Upper lobe of right lung (tissue), 1 donor: ENCODE measurements at regions not wholly inside any gene's neighbourhood (a gene's known extent, or its start where the extent isn't known, plus 50 kb on each side); places are given as distances from the start of the nearest gene placed in this dataset.

ENCODE experiments used
- ATAC-seq: fragments of 200-7000 bp; cut with Tn5 transposase; one replicate; pipeline ENCODE4 v1.9.1; 2020; ENCODE audit warnings: mild to moderate bottlenecking, moderate library complexity
- DNase-seq: peaks from one replicate; pipeline ENCODE4 v3.0.0-alpha.2; 2020
- H3K27ac ChIP-seq: fragments of 200-600 bp; one replicate; pipeline ENCODE4 v1.8.0; 2022
- H3K27me3 ChIP-seq: fragments of 200-600 bp; one replicate; pipeline ENCODE4 v1.8.0; 2022; ENCODE audit warnings: mild to moderate bottlenecking
- H3K36me3 ChIP-seq: fragments of 200-600 bp; one replicate; pipeline ENCODE4 v1.8.0; 2022
- H3K4me1 ChIP-seq: fragments of 200-600 bp; one replicate; pipeline ENCODE4 v1.8.0; 2022
- H3K4me3 ChIP-seq: fragments of 200-600 bp; one replicate; pipeline ENCODE4 v1.8.0; 2022; ENCODE audit warnings: mild to moderate bottlenecking
- H3K9me3 ChIP-seq: fragments of 200-600 bp; one replicate; pipeline ENCODE4 v1.8.0; 2022
- CTCF ChIP-seq: fragments of 200-600 bp; IDR thresholded peaks from one replicate; pipeline ENCODE4 v1.8.0; 2022; ENCODE audit warnings: antibody characterized with exemption
- intact Hi-C: fragments of 100-400 bp; cut with DNase I; formaldehyde crosslinking; loops from one replicate; pipeline ENCODE4 v1.11.0; 2022
- donor health status: DM: no; HTN: yes; CAD: no; lungs with severe emphysema.

DNA sequence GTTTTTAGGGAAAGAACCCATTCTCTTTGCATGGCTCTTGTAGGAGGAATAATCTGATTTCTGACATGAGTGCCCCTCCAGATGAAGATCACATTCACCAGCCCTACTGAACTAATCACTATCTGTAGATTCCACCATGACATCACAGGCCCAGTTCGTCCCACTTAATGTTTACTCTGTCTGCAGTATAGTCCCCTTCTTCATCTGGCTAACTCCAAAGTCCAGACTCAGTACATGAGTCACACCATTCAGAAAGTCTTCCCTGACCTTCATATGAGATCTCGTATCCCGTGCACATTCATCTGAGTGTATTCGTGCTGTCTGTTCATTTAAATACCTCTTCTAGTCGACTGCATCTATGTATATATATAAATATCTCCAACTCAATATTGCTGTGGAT is 366.5 kb upstream of the AKR1E2 start:
- Histone ChIP-seq H3K27me3 (no peaks in the 10 kb centered on the region), H3K4me3 (no peak overlapping the region), H3K9me3 (no peaks in the 10 kb centered on the region), H3K36me3 (no peaks in the 10 kb centered on the region), H3K4me1 (no peaks in the 10 kb centered on the region), H3K27ac (no peak overlapping the region)
- DNase-seq = no peak
- TF ChIP-seq CTCF = no peak
- no peak for ATAC-seq
- intact Hi-C loops = no loop called here

DNA sequence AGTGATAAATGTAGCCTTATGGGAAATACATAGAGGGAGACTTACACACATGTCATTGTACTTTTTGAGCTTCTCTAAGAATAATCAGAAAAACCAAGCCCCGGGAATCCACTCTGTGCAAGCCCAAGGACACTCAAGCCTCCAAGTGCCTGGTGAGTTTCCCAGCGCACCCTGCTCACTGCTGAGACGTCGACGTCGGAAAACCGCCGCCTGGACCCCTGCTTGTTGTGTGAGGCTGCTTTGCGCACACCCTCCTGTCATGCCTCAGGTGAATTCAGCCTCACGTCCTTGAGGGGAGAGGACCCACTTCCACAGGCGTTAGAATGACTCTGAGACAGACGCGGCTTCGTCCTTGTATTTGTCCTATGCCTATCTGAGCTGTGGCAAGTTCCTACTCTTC is 368.4 kb upstream of the AKR1E2 start:
- no peak for DNase-seq
- Histone ChIP-seq H3K4me3 (no peak overlapping the region), H3K4me1 (no peaks in the 10 kb centered on the region), H3K9me3 (no peaks in the 10 kb centered on the region), H3K27ac (no peak overlapping the region), H3K36me3 (no peaks in the 10 kb centered on the region), H3K27me3 (no peaks in the 10 kb centered on the region)
- intact Hi-C loops = no loop called here
- ATAC-seq = no peak
- no peak for TF ChIP-seq CTCF

DNA sequence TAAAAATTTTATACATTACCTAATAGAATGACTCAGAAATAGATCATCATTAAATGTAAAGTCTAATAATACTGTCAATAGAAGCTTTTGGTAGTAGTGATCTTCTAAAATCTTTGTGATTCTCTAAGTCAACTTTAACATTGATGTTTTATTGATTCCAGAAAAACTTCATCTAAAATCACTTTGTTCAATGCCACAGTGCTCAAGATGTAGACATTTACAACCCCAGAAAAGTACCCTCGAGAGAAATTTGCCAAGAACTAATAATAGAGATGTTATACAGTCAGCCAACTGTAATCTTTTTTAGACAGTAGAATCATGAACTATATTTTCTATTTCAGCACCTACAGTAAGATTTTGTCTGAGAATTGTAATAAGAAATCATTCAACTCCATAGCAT is 369.2 kb upstream of the AKR1E2 start:
- H3K27ac ChIP-seq = no peak overlapping the region
- intact Hi-C loops = no loop called here
- H3K27me3 ChIP-seq = no peaks in the 10 kb centered on the region
- TF ChIP-seq CTCF = no peak
- DNase-seq (no peak), ATAC-seq (no peak)
- H3K4me3 ChIP-seq = no peak overlapping the region
- H3K9me3 ChIP-seq = no peaks in the 10 kb centered on the region
- H3K36me3 ChIP-seq = no peaks in the 10 kb centered on the region
- no peaks in the 10 kb centered on the region for H3K4me1 ChIP-seq

DNA sequence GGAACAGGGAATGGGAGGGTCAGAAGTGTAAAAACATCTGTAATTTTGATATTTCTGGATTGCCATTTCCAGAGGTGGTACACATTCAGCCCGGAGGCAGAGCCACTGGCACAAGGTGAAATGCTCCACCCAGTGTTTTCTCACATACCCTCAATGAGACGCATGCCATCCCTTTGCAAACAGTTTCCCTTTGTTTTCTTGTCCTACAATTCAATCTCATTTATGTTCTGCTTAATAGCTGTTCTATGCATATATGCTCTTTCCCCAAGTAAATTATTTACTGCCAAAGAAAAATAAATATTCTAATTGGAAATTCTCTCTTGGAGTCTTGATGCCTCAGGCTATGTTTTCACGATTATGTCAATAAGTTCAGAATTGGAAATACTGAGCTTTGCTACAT is 369.7 kb upstream of the AKR1E2 start:
- H3K36me3 ChIP-seq = no peaks in the 10 kb centered on the region
- TF ChIP-seq CTCF = no peak
- intact Hi-C loops = no loop called here
- H3K27me3 ChIP-seq = no peaks in the 10 kb centered on the region
- no peak overlapping the region for H3K4me3 ChIP-seq
- no peak overlapping the region for H3K27ac ChIP-seq
- ATAC-seq (no peak), DNase-seq (no peak)
- no peaks in the 10 kb centered on the region for H3K4me1 ChIP-seq
- H3K9me3 ChIP-seq = no peaks in the 10 kb centered on the region

GRCh38 chr10:4453950-4454349 is 372.1 kb upstream of the AKR1E2 start:
- intact Hi-C loops = no loop called here
- TF ChIP-seq CTCF = no peak
- Histone ChIP-seq H3K9me3 (no peaks in the 10 kb centered on the region), H3K27me3 (no peaks in the 10 kb centered on the region), H3K4me1 (no peaks in the 10 kb centered on the region), H3K4me3 (no peak overlapping the region), H3K27ac (no peak overlapping the region), H3K36me3 (no peaks in the 10 kb centered on the region)
- ATAC-seq = no peak
- no peak for DNase-seq

DNA sequence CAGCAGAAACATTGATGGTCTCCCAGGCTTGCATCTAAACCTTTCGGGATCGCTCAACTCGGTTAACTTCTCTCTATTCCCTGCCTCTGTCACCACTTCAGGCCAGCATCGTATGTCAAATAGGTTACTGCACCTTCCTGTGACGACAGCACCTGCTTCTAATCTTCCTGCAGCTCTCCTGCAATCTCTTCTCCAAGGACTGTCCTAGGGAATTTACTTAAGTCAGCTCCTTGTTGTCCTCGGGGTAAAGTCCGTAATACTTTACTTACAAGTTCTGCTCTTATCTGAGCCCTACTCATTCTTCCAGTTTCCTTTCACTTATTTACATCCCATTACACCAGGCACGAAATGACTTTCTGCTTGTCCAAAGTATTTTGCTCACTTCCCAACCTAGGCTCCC is 372.7 kb upstream of the AKR1E2 start:
- Histone ChIP-seq H3K27me3 (no peaks in the 10 kb centered on the region), H3K4me1 (no peaks in the 10 kb centered on the region), H3K4me3 (no peak overlapping the region), H3K36me3 (no peaks in the 10 kb centered on the region), H3K27ac (no peak overlapping the region), H3K9me3 (no peaks in the 10 kb centered on the region)
- no peak for DNase-seq
- TF ChIP-seq CTCF = no peak
- intact Hi-C loops = no loop called here
- ATAC-seq = no peak
